Liver (tissue), 8 donors: ENCODE measurements at regions not wholly inside any gene's neighbourhood (a gene's known extent, or its start where the extent isn't known, plus 50 kb on each side); places are given as distances from the start of the nearest gene placed in this dataset.

Experiments
- DNase-seq: peaks from one replicate; pipeline ENCODE4 v3.0.0-alpha.2; 2017; ENCODE audit warnings: low spot score
- H3K27ac ChIP-seq, 2 donors: one replicate each; pipeline ENCODE4 v1.7.0; 2013; ENCODE audit warnings: inconsistent platforms in 2 of 2, low read length in 2 of 2, control low read depth in 1 of 2, low read depth in 1 of 2, mild to moderate bottlenecking in 1 of 2
- H3K27me3 ChIP-seq, 4 donors: one replicate each; pipeline versions ENCODE4 v1.6.1 to v1.7.0; 2013; ENCODE audit warnings: low read length in 3 of 4, inconsistent platforms in 1 of 4, mild to moderate bottlenecking in 1 of 4, moderate library complexity in 1 of 4; ENCODE audit not compliant: control insufficient read depth in 4 of 4, insufficient read depth in 4 of 4
- H3K36me3 ChIP-seq, 4 donors: one replicate each; pipeline versions ENCODE4 v1.6.1 to v1.7.0; 2013; ENCODE audit warnings: low read length in 3 of 4, mild to moderate bottlenecking in 3 of 4, low read depth in 1 of 4, moderate library complexity in 1 of 4; ENCODE audit not compliant: control insufficient read depth in 4 of 4, insufficient read depth in 3 of 4
- H3K4me1 ChIP-seq, 4 donors: one replicate each; pipeline versions ENCODE4 v1.6.1 to v1.7.0; 2013; ENCODE audit warnings: low read length in 3 of 4, mild to moderate bottlenecking in 3 of 4, moderate library complexity in 1 of 4; ENCODE audit not compliant: control insufficient read depth in 4 of 4, insufficient read depth in 4 of 4
- H3K4me3 ChIP-seq, 3 donors: one replicate each; pipeline versions ENCODE4 v1.6.1 to v1.7.0; 2013; ENCODE audit warnings: low read length in 3 of 3, control low read depth in 1 of 3, low read depth in 1 of 3, mild to moderate bottlenecking in 1 of 3
- H3K9ac ChIP-seq, 2 donors: one replicate each; pipeline ENCODE4 v1.7.0; 2013; ENCODE audit warnings: low read length in 2 of 2, mild to moderate bottlenecking in 2 of 2, moderate library complexity in 2 of 2, control low read depth in 1 of 2, low read depth in 1 of 2
- H3K9me3 ChIP-seq, 4 donors: one replicate each; pipeline versions ENCODE4 v1.6.1 to v1.7.0; 2013; ENCODE audit warnings: low read length in 3 of 4; ENCODE audit not compliant: control insufficient read depth in 4 of 4
- EGR1 ChIP-seq, 2 donors: IDR thresholded peaks; 2 replicates each; pipeline ENCODE4 v1.6.1; 2016 to 2018; ENCODE audit warnings: antibody characterized with exemption in 2 of 2, low read depth in 2 of 2
- FOXA1 ChIP-seq: IDR thresholded peaks from 2 replicates; pipeline ENCODE4 v1.6.1; 2016; ENCODE audit warnings: antibody characterized with exemption
- FOXA2 ChIP-seq: IDR thresholded peaks from 2 replicates; pipeline ENCODE4 v1.6.1; 2016; ENCODE audit warnings: antibody characterized with exemption
- GABPA ChIP-seq, 2 donors: IDR thresholded peaks in 1 of 2; conservative IDR thresholded peaks in 1 of 2; 2 replicates each; pipeline ENCODE4 v1.6.1; 2016; ENCODE audit warnings: antibody characterized with exemption in 2 of 2, mild to moderate bottlenecking in 1 of 2, moderate library complexity in 1 of 2
- HNF4A ChIP-seq, 2 donors: conservative IDR thresholded peaks; 2 replicates each; pipeline ENCODE4 v1.6.1; 2016; ENCODE audit warnings: antibody characterized with exemption in 2 of 2, mild to moderate bottlenecking in 2 of 2
- HNF4G ChIP-seq: IDR thresholded peaks from 2 replicates; pipeline ENCODE4 v1.6.1; 2016; ENCODE audit warnings: antibody characterized with exemption
- JUND ChIP-seq, 2 donors: IDR thresholded peaks; 2 replicates each; pipeline ENCODE4 v1.6.1; 2016; ENCODE audit warnings: antibody characterized with exemption in 2 of 2
- RXRA ChIP-seq, 2 donors: IDR thresholded peaks; 2 replicates each; pipeline ENCODE4 v1.6.1; 2017 to 2018; ENCODE audit warnings: antibody characterized with exemption in 2 of 2, mild to moderate bottlenecking in 1 of 2
- SP1 ChIP-seq: IDR thresholded peaks from 2 replicates; pipeline ENCODE4 v1.6.1; 2018; ENCODE audit warnings: antibody characterized with exemption, mild to moderate bottlenecking
- TAF1 ChIP-seq: conservative IDR thresholded peaks from 2 replicates; pipeline ENCODE4 v1.6.1; 2016; ENCODE audit warnings: antibody characterized with exemption, mild to moderate bottlenecking
- YY1 ChIP-seq: IDR thresholded peaks from 2 replicates; pipeline ENCODE4 v1.6.1; 2016; ENCODE audit warnings: antibody characterized with exemption, mild to moderate bottlenecking
- WGBS: extraction: QIAGEN DNeasy Blood & Tissue Kit; methylation state at CpG from one replicate; pipeline ENCODE4 v1.1.7; 2013; 5-methylcytosine and 5-hydroxymethylcytosine counted together
- TF ChIP-seq, protein P1 (sequence below): IDR thresholded peaks from 2 replicates; pipeline ENCODE4 v1.6.1; 2016; ENCODE audit warnings: antibody characterized with exemption
- TF ChIP-seq, protein P2 (sequence below): IDR thresholded peaks from 2 replicates; pipeline ENCODE4 v1.6.1; 2016; ENCODE audit warnings: antibody characterized with exemption
- TF ChIP-seq, protein P3 (sequence below): IDR thresholded peaks from 2 replicates; pipeline ENCODE4 v1.6.1; 2016; ENCODE audit warnings: antibody characterized with exemption, mild to moderate bottlenecking
- TF ChIP-seq, protein P4 (sequence below): fragments of 150-350 bp; IDR thresholded peaks from 2 replicates; pipeline ENCODE4 v1.5.1; 2017; ENCODE audit warnings: improper control_type of control experiment, low read depth, low read length; ENCODE audit not compliant: missing input control
- donor health status: healthy.
- donor health status: healthy.
- donor health status: healthy.
- donor health status: healthy.
- donor health status: healthy.

DNA sequence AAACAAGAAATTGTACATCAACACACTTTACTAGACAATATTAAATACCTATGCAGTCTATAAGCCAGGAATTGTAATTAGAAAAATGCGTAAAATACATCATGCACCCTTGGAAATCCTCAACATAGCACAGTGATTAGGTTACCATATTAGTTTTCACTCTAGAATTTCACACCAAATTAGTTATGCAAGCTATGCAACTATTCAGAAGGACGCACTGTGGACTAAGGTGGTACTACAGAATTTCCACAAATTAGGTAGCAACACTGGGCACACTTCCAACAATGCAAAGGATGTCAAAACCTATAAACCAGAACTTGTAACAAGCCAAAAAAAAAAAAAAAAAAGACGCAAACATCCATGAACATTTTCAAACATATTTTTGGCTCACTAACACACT is 71.1 kb upstream of the ZCCHC13 start:
- no peak for DNase-seq
- WGBS, result 89% methylated on average over 3 of the region's 3 CpGs
- Histone ChIP-seq H3K27me3 (no peaks in the 10 kb centered on the region), H3K9me3 (no peaks in the 10 kb centered on the region), H3K9ac (no peak overlapping the region), H3K4me1 (no peaks in the 10 kb centered on the region), H3K27ac (no peak overlapping the region), H3K4me3 (no peak overlapping the region), H3K36me3 (peaks cover 0 to 6% (median 0%) of the 10 kb centered on the region in 4 donors)
- TF ChIP-seq HNF4G, result no peak
- TF ChIP-seq TAF1, result no peak
- TF ChIP-seq, protein P1, sequence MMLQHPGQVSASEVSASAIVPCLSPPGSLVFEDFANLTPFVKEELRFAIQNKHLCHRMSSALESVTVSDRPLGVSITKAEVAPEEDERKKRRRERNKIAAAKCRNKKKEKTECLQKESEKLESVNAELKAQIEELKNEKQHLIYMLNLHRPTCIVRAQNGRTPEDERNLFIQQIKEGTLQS, result no peak
- no peak for TF ChIP-seq SP1
- no peak for TF ChIP-seq GABPA (IDR thresholded peaks at IDR 0.05 in 1 of 2, conservative IDR thresholded peaks at IDR 0.05 in 1 of 2)
- no peak for TF ChIP-seq EGR1 (IDR thresholded peaks at IDR 0.05; ENCODE audit: low read depth in 2 of 2)
- TF ChIP-seq FOXA2, result no peak
- no peak for TF ChIP-seq JUND (IDR thresholded peaks at IDR 0.05)
- no peak for TF ChIP-seq YY1
- TF ChIP-seq, protein P2, sequence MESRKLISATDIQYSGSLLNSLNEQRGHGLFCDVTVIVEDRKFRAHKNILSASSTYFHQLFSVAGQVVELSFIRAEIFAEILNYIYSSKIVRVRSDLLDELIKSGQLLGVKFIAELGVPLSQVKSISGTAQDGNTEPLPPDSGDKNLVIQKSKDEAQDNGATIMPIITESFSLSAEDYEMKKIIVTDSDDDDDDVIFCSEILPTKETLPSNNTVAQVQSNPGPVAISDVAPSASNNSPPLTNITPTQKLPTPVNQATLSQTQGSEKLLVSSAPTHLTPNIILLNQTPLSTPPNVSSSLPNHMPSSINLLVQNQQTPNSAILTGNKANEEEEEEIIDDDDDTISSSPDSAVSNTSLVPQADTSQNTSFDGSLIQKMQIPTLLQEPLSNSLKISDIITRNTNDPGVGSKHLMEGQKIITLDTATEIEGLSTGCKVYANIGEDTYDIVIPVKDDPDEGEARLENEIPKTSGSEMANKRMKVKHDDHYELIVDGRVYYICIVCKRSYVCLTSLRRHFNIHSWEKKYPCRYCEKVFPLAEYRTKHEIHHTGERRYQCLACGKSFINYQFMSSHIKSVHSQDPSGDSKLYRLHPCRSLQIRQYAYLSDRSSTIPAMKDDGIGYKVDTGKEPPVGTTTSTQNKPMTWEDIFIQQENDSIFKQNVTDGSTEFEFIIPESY, result no peak
- TF ChIP-seq, protein P3, sequence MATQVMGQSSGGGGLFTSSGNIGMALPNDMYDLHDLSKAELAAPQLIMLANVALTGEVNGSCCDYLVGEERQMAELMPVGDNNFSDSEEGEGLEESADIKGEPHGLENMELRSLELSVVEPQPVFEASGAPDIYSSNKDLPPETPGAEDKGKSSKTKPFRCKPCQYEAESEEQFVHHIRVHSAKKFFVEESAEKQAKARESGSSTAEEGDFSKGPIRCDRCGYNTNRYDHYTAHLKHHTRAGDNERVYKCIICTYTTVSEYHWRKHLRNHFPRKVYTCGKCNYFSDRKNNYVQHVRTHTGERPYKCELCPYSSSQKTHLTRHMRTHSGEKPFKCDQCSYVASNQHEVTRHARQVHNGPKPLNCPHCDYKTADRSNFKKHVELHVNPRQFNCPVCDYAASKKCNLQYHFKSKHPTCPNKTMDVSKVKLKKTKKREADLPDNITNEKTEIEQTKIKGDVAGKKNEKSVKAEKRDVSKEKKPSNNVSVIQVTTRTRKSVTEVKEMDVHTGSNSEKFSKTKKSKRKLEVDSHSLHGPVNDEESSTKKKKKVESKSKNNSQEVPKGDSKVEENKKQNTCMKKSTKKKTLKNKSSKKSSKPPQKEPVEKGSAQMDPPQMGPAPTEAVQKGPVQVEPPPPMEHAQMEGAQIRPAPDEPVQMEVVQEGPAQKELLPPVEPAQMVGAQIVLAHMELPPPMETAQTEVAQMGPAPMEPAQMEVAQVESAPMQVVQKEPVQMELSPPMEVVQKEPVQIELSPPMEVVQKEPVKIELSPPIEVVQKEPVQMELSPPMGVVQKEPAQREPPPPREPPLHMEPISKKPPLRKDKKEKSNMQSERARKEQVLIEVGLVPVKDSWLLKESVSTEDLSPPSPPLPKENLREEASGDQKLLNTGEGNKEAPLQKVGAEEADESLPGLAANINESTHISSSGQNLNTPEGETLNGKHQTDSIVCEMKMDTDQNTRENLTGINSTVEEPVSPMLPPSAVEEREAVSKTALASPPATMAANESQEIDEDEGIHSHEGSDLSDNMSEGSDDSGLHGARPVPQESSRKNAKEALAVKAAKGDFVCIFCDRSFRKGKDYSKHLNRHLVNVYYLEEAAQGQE, result no peak

DNA sequence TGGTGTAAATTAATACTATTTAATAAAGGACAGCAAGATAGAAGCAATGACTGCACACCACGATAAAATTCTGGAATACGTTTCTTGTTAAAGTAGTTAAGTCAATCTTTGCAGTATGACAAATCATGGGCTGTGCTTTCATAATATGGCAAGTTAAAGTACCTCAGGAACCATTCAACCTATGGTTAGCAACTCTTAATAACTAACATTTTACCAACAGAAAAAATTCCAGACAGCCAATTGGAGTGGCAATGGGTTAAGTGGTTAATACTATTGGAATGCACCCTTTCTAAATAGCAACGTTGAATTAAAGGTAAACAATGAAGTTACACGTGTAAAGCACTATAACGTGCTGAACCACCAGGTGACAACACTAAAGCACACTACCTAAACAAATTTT is 72.4 kb upstream of the ZCCHC13 start:
- WGBS, result 65% methylated on average over 5 of the region's 5 CpGs
- Histone ChIP-seq H3K4me3 (no peak overlapping the region), H3K9ac (no peak overlapping the region), H3K36me3 (peaks cover 0 to 6% (median 0%) of the 10 kb centered on the region in 4 donors), H3K27ac (no peak overlapping the region), H3K9me3 (no peaks in the 10 kb centered on the region), H3K27me3 (no peaks in the 10 kb centered on the region), H3K4me1 (no peaks in the 10 kb centered on the region)
- DNase-seq, result no peak
- TF ChIP-seq YY1, result no peak
- no peak for TF ChIP-seq RXRA (IDR thresholded peaks at IDR 0.05)

DNA sequence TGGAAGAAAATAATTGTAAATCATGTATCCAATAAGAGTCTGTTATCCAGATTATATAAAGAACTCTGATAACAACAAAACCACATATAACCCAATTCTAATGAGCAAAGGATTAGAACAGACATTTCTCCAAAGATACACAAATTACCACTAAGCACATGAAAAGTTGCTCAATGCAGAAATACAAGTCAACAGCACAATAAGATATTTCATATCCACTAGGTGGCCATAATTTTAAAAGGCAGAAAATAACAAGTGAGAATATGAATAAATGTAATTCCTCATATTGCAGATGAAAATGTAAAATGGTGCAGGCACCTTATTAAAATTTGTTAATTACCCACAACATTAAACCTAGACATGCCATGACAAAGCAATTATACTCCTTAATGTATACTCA is 73.9 kb upstream of the ZCCHC13 start:
- H3K9me3 ChIP-seq, result no peaks in the 10 kb centered on the region
- no peak overlapping the region for H3K4me3 ChIP-seq
- no peak for DNase-seq
- H3K27me3 ChIP-seq, result no peaks in the 10 kb centered on the region
- H3K36me3 ChIP-seq, result peaks cover 0 to 6% (median 0%) of the 10 kb centered on the region in 4 donors
- TF ChIP-seq SP1 (no peak), FOXA1 (no peak), HNF4A (conservative IDR thresholded peaks at IDR 0.05) (no peak), GABPA (IDR thresholded peaks at IDR 0.05 in 1 of 2, conservative IDR thresholded peaks at IDR 0.05 in 1 of 2) (no peak), FOXA2 (no peak), YY1 (no peak)
- TF ChIP-seq, protein P4, sequence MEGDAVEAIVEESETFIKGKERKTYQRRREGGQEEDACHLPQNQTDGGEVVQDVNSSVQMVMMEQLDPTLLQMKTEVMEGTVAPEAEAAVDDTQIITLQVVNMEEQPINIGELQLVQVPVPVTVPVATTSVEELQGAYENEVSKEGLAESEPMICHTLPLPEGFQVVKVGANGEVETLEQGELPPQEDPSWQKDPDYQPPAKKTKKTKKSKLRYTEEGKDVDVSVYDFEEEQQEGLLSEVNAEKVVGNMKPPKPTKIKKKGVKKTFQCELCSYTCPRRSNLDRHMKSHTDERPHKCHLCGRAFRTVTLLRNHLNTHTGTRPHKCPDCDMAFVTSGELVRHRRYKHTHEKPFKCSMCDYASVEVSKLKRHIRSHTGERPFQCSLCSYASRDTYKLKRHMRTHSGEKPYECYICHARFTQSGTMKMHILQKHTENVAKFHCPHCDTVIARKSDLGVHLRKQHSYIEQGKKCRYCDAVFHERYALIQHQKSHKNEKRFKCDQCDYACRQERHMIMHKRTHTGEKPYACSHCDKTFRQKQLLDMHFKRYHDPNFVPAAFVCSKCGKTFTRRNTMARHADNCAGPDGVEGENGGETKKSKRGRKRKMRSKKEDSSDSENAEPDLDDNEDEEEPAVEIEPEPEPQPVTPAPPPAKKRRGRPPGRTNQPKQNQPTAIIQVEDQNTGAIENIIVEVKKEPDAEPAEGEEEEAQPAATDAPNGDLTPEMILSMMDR, result no peak
- TF ChIP-seq, protein P2, result no peak
- TF ChIP-seq, protein P1, result no peak
- no peak overlapping the region for H3K9ac ChIP-seq
- no peak overlapping the region for H3K27ac ChIP-seq
- H3K4me1 ChIP-seq, result no peaks in the 10 kb centered on the region
